GM12892 (cell line): ENCODE measurements at regions not wholly inside any gene's neighbourhood (a gene's known extent, or its start where the extent isn't known, plus 50 kb on each side); places are given as distances from the start of the nearest gene placed in this dataset.

Experiments used
- POLR2A ChIP-seq: IDR thresholded peaks from 2 replicates; pipeline ENCODE4 v1.6.1; 2011; ENCODE audit warnings: low read depth, low read length, control low read depth
- POLR2AphosphoS5 ChIP-seq: IDR thresholded peaks from 2 replicates; pipeline ENCODE4 v1.6.1; 2011; ENCODE audit warnings: low read depth, low read length, control low read depth

- no peak for TF ChIP-seq POLR2A
- TF ChIP-seq POLR2AphosphoS5, result no peak
Measured at GRCh38 chr14:94685681-94686485, 73.7 kb downstream of the SERPINA3 start.
